HG02571 (cell line): ENCODE measurements at regions not wholly inside any gene's neighbourhood (a gene's known extent, or its start where the extent isn't known, plus 50 kb on each side); places are given as distances from the start of the nearest gene placed in this dataset.

Experiments
- ATAC-seq: cut with Tn5 transposase; IDR thresholded peaks from one replicate; pipeline ENCODE4 v1.9.1; 2021; ENCODE audit warnings: mild to moderate bottlenecking, moderate library complexity; ENCODE audit not compliant: unreplicated experiment

DNA sequence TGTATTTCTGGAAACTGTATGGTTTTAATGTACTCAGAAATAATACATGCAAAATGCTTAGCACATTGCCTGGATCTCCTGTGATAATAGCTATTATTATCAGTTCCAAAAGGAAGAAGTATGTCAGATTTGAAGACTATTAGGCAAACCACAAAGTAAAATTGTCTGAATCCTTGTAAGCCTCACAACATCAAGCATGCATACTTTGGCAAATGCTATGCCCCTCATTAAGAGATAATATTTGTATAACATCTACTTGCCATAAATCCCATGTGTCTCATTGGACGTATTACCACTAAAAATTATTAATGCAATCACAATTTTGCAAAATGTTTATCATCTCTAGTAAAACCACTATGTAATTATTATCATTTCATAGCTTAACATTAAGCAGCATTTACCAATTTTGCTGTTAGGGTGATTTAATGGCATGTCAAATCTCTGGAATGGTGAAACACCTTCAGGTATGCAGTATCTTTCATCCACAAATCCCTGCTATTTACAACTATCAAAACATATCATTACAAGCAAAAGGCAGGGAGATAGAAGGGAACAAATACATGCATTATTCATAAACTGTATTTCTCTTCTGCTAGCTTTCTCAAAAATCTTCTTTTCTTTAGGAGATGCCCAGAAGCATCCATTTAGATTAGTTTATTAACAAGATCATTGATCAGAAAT lies 974.6 kb upstream of the RAG2 start:
- ATAC-seq, result no peak

DNA sequence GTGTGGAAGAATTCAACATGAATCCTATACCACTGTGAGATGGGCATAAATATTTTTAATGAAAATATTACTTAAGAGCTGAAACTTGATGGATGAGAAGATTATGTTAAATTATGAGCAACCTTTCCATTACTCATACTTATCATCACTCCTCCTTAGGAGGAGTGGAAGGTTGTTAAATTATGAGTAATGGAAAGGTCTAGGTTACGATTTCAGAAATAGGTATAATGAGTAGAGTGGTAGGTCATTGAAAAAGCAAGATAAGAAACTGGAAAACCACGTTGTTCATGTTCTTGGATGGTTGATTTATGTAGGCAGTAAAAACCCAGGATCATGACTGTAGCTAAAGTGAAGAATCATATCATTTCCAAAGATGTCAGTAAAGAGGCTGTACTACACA lies 973.2 kb upstream of the RAG2 start:
- ATAC-seq, result no peak

DNA sequence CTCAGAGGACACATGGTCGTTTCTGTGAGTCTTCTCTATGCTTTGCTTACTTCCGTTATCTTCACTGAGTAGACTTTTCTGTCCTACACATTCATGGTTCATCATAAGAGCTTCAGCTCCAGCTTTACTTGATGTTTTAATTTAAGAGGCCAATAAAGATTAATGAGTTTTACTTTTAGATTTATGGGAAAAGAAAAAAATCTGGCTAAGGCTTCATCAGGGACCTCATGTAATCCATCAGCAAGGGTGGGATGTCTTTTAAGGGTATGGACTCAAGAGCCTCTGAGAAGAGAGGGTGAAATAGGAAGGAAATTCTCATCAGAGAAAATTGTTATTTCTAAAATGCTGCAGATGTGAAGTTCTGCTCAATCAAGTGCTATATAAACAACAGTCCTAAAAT lies 963.0 kb upstream of the RAG2 start:
- no peak for ATAC-seq

DNA sequence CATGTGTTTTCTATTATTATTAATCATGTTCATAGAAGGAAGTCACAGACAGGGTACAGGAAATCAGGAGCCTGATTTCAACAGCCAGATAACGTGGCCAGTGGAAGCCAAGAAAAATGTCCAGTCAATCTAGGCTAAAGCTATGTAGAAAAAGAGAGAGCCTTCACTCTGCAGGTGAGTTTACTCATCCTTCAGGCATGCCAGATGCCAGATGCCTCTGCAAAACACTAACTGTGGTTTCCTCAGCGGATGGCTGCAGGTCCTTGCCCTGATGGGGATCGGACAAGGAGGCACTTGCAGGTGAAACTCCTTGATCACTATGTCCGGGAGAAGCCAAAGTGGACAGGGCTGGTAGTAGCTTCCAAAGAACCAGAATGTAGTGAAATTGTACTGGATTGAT lies 962.3 kb upstream of the RAG2 start:
- ATAC-seq, result no peak

DNA sequence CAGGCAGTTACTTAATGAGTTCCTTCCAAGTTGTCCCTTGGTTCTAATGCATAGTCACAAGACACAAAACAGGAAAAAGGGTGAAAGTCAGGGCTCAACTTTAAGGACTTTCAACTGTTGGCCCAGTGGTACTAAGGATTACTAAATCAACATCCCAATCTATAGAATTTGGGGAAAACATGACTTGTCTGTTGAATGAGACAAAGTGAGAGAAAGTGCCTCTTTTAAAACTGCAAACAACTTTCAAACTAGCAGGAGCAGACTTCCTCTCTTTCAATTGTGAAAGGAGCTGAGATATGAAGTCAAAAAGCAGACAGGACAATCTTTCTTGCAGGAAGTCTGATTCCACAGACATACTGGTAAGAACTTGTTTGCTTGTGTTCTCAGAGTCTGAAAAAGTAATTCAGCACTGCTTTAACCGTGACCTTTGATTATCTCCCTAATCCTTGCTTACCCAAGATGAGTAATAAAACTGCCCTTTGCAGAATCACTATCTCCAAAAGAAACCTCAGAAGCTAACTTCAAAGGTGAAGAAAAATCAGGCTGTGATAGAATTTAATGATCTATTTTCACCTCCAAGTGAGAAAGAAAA lies 960.7 kb upstream of the RAG2 start:
- ATAC-seq, result no peak

DNA sequence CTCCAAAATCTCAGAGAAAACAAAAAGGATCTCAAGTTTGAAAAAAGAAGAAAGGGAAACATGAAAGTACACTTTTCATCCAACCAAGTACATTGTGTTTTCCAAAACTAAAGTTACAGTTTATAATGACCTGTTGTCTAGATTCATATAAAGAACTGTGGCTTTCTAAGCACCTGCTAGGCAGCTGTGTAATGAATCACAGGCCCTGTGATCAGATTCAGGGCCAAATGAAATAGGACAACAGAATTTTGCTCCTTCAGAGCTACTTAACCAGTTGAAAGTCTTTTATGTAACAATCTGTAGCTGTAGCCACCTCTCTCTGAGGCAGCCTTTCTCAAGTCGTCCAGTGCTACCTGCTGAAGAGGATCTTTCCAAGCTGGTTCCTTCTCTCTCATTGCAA lies 960.0 kb upstream of the RAG2 start:
- no peak for ATAC-seq

DNA sequence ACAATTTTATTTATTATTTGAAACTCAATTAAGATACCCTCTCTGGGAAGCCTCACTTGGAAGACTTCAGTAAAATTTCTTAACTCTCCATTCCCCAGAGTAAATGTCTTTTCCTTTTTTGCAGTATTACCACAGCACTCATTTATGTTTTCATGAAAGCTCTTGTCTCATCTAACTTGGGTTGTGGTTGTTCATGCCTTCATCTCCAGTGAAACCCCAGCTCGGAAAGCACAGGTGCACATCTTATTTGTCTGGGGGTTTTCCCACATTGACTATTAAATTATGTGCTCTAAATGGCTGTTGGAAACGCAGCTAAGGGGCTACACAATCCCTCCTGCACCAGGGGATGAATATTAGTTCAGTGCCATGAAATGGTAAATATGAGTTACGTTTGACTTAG lies 954.2 kb upstream of the RAG2 start:
- no peak for ATAC-seq

DNA sequence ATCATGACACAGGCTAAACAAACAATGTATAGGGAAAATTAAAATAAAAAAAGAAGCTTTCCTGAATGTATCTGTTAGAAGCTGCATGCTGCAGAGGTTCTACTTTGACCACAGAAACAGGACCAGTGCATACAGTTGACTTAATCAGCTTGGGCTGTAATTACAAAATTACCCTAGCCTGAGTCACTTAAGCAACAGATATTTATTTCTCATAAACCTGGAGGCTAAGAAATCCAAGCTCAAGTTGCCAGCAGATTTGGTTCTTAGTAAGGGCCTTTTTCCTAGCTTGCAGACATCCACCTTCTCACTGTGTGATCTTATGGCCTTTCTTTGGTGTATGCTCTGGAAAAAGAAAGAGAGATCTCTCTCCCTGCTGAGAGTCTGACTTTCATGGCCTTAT lies 946.5 kb upstream of the RAG2 start:
- ATAC-seq, result no peak

DNA sequence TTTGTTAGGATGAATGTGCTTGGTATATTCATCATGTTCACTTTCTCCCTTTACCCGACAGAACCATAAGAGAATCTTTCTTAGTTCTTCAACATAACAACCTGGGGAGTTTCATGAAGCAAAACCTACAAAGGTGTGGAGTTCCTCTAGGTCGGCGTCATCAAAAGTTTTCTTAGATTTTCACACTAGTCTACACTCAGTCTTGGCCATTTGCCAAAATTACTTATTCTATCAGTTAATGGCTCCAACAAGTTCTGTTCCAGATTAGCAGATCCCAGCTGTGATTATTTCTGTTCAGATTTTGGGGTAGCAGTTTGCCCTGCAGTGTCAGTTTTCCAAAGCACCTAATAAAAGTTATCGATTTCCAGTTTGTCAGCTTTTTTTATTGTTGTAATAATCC lies 935.8 kb upstream of the RAG2 start:
- no peak for ATAC-seq

DNA sequence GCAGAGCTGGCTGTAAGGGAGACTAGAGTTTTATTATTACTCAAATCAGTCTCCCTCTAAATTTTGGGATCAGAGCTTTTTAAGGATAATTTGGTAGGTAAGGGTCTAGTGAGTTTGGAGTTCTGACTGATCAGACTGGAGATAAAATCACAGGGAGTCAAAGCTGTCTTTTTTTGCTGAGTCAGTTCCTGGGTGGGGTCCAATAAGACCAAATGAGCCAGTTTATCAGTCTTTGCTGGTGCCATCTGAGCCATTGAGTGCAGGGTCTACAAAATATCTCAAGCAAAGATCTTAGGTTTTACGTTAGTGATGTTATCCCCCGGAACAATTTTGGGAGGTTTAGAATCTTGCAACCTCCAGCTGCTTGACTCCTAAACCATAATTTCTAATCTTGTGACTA lies 935.1 kb upstream of the RAG2 start:
- no peak for ATAC-seq

DNA sequence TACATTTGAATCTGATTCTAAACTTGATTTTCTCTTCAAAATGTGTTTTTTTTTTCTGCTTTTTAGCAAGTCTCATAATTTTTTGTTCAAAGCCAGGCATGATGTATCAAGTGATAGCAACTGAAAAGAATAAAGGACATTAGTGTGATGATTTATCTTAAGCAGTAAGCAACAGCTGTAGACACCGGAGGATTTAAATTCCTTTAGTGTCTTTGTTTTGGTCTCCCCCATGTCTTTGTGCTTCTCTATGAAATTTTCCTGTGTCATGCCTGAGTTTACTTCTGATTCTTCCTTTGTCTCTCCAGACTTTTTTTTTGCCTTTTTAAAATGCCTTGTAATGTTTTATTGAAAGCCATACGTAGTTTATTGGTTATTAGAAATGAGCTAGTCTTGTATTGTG lies 934.2 kb upstream of the RAG2 start:
- no peak for ATAC-seq

DNA sequence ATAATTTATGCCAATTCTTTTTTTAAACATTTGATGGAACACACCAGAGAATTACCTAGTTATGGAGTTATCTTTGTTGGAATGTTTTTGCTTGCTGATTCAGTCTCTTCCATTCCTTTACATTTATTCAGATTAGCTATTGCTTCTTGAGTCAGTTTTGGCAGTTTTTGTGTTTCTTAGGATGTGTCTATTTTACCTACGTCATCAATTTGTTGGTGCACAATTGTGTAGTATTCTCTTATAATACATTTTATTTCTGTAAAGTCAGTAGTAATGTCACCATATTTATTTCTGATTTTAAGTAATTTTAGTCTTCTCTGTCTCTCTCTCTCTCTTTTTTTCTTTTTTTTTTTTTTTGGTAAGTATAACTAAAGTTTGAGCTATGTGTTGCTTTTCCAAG lies 929.5 kb upstream of the RAG2 start:
- no peak for ATAC-seq

DNA sequence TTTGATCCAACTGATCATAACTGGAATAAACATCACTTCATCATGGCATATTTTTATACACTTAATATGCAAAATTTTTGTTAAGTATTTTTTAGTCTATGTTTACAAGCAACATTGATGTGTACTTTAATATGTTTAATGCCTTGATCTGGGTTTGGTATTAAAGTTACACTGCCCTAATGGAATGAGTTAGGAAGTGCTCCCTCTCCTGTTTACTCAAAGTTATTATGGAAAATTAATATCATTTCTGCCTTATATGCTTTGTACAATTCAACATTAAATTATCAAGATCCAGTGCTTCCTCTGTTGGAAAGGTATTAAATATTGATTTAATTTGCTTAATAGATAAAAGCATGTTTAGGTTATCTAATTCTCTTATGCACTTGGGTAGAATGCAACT lies 927.3 kb upstream of the RAG2 start:
- no peak for ATAC-seq

DNA sequence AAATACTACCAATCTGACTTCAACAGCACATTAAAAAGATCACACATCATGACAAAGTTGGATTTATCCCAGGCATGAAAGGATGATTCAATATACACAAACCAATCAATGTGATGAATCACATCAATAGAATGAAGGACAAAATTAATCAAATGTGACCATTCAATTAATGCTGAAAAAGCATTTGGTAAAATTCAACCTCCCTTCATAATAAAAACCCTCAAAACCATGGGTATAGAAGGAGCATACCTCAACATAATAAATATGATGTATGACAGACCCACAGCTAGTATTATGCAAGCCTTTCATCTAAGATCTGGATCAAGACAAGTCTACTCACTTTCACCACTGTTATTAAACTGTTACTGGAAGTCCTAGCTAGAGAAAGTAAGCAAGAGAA lies 921.7 kb upstream of the RAG2 start:
- ATAC-seq, result no peak

DNA sequence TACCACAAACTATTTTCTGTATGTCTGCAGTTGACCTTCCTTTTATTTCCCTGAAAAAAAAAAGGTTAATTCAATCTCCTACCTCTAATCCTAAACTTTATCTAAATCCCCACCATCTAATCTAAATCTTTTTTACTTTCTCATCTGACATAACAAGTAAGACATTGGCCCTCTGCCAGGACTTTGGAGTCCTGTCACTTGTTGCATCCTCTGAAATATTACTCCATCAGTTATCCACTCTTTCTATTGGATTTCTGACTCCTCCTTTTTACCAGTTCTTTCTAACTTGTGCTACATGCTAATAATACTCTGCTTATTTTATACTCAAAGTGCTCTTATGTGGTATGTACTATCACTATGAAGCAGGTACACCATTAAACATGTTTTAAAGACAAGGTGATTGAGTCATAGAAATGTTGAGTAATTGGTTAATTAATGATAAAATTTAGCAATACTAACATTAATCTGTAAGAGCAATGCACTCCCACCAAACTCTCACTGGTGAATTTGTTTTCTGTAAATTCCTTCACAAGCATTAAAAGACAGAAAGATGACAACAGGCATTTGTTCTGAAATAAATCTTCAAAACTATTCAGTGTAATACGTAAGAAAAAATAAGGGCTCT lies 914.2 kb upstream of the RAG2 start:
- no peak for ATAC-seq

DNA sequence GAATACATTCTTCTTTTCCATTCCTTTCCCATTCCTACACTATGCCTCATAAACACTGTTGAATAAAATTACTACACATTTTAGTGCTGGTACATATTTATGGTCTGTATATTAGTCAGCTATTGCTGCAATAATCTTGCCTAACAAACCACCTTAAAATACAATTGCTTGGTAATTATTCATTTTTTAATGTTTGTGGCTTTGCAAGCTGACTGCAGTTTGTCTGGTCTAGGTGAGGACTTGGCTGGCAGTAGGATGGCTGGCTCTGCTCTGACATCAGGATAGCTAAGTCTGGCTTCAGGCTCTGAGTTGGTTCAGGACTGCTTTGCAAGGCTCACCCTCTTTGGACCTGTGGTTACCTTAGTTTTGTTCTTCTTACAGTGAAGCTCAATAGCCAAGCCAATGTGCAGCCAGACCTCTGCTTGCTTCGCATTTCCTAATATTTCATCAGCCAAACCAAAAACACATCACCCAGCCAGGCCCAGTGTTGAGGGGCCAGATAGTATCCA lies 913.4 kb upstream of the RAG2 start:
- no peak for ATAC-seq

DNA sequence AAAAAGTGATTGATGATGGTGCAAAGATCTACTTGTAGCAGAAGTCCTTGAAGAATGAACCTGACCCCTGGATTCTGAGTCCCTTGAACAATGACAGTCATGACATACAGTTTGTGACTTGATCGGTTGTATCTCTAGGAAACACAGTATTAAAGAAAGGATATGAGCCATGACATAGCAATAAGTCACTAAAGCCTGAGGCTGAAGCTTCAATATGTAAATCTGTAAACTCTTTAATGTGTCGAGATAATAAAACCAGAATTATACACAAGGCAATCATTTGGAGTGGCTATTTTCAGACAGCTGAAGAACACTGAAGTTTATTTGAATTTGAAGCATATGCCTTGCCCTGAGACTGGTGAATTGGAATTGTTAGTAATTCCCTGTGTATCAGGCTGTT lies 911.5 kb upstream of the RAG2 start:
- no peak for ATAC-seq

DNA sequence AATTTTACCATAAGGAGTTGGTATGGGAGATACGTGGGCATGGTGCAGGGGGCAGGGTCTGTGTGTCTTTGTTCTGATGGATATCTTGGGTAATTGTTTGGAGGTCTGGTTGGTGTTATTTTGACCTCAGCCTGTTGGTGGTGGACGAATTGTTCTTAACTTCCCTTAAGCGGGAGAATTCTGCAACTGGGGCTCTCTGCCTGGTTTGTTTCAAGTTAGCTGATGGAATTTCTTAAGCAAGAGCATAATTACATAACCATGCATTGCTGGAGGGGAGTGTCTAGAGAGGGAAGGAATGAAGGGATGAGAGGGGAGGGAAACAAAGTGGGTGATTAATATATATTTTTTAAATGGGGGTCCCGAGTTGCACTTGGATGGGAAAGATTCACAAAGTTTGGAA lies 908.5 kb upstream of the RAG2 start:
- no peak for ATAC-seq

DNA sequence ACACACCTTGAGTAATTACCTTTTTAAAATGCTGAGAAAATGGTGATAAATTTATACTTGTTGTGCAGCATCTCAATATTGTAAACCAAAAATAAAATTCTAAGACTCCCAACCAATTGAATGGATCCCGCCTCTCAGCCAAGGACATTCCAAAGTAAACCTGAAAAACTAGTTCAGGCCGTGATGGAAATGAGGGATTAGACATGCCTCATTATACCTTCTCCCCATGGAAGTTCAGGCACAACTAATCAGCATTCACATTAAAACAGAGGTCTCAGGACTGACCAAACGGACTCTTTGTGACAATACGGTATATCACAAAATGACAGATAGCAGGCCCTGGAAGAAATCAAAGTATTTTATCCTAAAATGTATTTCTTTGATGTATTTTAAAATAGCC lies 907.4 kb upstream of the RAG2 start:
- no peak for ATAC-seq

DNA sequence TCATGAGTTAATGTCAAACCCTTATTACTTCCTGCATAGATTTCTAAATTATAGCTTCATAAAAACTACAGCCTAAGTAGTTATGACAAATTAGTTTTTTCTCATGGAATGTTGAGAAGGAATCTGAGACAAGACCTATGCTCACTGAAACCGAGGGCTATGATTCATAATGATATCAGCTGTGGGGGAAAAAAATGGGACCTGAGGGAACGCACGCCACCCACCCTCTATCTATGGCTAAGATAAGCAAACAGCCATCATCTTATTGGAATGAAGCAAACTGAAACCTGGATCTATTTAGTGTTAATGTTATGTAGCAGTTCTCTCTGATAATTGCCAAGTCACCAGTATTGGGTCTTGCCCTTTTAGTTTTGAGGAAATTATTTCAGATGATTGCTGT lies 906.9 kb upstream of the RAG2 start:
- no peak for ATAC-seq

DNA sequence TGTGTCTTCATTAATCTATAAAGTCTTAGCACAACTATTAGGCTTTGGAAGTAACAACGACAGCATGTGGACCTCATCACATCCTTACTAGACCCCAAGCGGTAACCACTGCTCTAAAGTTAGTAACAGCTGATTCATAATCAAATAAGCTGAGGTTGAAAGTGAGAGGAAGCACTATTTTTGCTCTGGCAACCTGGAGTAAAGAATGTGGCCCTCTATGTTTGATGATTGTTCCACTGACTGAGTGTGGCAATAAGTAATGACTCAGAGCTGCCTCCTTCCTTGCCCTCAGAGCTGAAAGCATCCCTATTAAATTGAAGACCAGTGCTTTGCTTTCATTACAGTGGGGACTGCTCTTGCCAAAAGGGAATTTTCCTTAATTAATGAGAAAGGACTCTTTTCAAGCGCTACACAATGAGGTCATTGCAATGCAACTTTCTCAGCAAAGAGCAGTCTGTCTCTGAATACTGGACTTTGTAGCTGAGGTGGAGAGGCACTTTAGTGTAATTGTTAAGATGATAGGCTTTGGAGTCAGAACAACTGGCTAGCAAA lies 906.1 kb upstream of the RAG2 start:
- ATAC-seq, result peak; percentile 91

DNA sequence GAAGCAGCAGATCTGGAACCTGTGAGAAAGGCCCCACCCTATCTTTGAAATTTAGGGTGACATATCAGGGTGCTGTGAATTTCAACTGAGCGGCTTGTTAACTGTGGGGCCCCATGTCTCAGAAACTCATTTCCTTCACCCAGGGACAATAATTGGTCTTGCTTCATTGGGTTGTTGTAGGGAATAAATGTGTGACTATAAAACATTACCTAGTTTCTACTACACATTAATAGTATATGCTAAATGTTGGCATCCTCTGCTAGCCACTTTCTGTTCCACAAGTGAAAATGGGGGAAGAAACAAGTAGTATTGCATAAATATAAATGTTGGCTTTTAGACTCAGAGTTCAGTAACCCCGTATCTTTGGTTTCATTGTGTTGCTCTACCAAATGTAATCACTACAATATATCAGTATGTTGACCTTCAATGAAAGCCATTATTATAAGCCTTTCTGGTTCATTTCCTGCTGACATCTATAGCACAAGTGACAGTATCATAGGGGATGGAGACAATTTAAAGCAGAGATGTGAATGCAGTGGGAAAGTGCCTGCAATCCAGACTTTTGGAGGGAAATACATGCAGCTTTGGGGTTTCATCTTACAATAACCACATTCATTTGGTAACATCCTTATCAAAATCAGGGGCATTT lies 905.5 kb upstream of the RAG2 start:
- peak; percentile 22 for ATAC-seq
